ENCODE measurements at regions not wholly inside any gene's neighbourhood (a gene's known extent, or its start where the extent isn't known, plus 50 kb on each side); places are given as distances from the start of the nearest gene placed in this dataset.
"Not testable (repeated sequence)": the region's sequence is repeated elsewhere in the genome, so short reads cannot be mapped to it uniquely, and the experiment has no call there.

- TF ChIP-seq TAF1 (IDR thresholded peaks at IDR 0.05; ENCODE audit: low read depth) = no peak
- no peak for TF ChIP-seq MXI1 (conservative IDR thresholded peaks at IDR 0.05; ENCODE audit: poor library complexity, severe bottlenecking)
- TF ChIP-seq, protein P1, sequence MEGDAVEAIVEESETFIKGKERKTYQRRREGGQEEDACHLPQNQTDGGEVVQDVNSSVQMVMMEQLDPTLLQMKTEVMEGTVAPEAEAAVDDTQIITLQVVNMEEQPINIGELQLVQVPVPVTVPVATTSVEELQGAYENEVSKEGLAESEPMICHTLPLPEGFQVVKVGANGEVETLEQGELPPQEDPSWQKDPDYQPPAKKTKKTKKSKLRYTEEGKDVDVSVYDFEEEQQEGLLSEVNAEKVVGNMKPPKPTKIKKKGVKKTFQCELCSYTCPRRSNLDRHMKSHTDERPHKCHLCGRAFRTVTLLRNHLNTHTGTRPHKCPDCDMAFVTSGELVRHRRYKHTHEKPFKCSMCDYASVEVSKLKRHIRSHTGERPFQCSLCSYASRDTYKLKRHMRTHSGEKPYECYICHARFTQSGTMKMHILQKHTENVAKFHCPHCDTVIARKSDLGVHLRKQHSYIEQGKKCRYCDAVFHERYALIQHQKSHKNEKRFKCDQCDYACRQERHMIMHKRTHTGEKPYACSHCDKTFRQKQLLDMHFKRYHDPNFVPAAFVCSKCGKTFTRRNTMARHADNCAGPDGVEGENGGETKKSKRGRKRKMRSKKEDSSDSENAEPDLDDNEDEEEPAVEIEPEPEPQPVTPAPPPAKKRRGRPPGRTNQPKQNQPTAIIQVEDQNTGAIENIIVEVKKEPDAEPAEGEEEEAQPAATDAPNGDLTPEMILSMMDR (IDR thresholded peaks at IDR 0.05; ENCODE audit: poor library complexity, severe bottlenecking) = no peak
- TF ChIP-seq RAD21 (conservative IDR thresholded peaks at IDR 0.05) = no peak
- TF ChIP-seq SMC3 (conservative IDR thresholded peaks at IDR 0.05; ENCODE audit: poor library complexity) = no peak
- TF ChIP-seq EP300 (conservative IDR thresholded peaks at IDR 0.05; ENCODE audit: poor library complexity, severe bottlenecking) = no peak
- TF ChIP-seq EZH2 (IDR thresholded peaks at IDR 0.05; ENCODE audit: borderline replicate concordance, insufficient read depth, low read length, poor library complexity, severe bottlenecking) = no peak
- TF ChIP-seq POLR2AphosphoS5 (IDR thresholded peaks at IDR 0.05) = no peak
- H4K20me1 ChIP-seq (ENCODE audit: insufficient read depth) = no peaks in the 10 kb centered on the region
- H3K4me2 ChIP-seq (ENCODE audit: low read length) = no peak overlapping the region
- no peaks in the 10 kb centered on the region for H3K79me2 ChIP-seq (replicated peaks; ENCODE audit: insufficient read depth, low read length)
- no peaks in the 10 kb centered on the region for H3K9me3 ChIP-seq (ENCODE audit: low read length)
- no peaks in the 10 kb centered on the region for H3K36me3 ChIP-seq (ENCODE audit: insufficient read depth, low read length)
- no peak overlapping the region for H3K4me3 ChIP-seq (ENCODE audit: low read length)
- no peaks in the 10 kb centered on the region for H3F3A ChIP-seq (ENCODE audit: insufficient read depth, low read length, poor library complexity, severe bottlenecking)
- H2AFZ ChIP-seq (ENCODE audit: low read depth, low read length) = no peak overlapping the region
- no peaks in the 10 kb centered on the region for H3K9me2 ChIP-seq (ENCODE audit: insufficient read depth, low read length)
- H3K9ac ChIP-seq (ENCODE audit: low read length) = no peak overlapping the region
- H3K27ac ChIP-seq (ENCODE audit: low read length) = no peak overlapping the region
- H3K27me3 ChIP-seq (ENCODE audit: insufficient read depth, low read depth, low read length) = no peaks in the 10 kb centered on the region
These were observed 174.9 kb upstream of the BANK1 start for GRCh38 chr4:101615652-101616051.

DNA sequence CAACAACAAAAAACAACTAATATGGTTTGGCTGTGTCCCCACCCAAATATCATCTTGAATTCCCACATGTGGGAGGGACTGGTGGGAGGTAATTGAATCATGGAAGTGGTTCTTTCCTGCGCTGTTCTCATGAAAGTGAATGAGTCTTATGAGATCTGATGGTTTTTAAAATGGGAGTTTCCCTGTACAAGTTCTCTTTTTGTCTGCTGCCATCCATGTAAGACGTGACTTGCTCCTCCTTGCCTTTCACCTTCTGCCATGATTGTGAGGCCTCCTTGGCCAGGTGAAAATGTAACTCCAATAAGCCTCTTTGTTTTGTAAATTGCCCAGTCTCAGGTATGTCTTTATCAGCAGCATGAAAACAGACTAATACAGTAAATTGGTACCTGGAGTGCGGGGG, 183.5 kb upstream of the BANK1 start:
- H3K27me3 ChIP-seq (ENCODE audit: insufficient read depth, low read depth, low read length); H3K9me3 ChIP-seq (ENCODE audit: low read length); H3F3A ChIP-seq (ENCODE audit: insufficient read depth, low read length, poor library complexity, severe bottlenecking); H4K20me1 ChIP-seq (ENCODE audit: insufficient read depth); H3K9ac ChIP-seq (ENCODE audit: low read length); H3K9me2 ChIP-seq (ENCODE audit: insufficient read depth, low read length); H3K4me3 ChIP-seq (ENCODE audit: low read length); H3K27ac ChIP-seq (ENCODE audit: low read length); H3K36me3 ChIP-seq (ENCODE audit: insufficient read depth, low read length); H2AFZ ChIP-seq (ENCODE audit: low read depth, low read length); H3K79me2 ChIP-seq (replicated peaks; ENCODE audit: insufficient read depth, low read length); H3K4me2 ChIP-seq (ENCODE audit: low read length): not testable (repeated sequence)

DNA sequence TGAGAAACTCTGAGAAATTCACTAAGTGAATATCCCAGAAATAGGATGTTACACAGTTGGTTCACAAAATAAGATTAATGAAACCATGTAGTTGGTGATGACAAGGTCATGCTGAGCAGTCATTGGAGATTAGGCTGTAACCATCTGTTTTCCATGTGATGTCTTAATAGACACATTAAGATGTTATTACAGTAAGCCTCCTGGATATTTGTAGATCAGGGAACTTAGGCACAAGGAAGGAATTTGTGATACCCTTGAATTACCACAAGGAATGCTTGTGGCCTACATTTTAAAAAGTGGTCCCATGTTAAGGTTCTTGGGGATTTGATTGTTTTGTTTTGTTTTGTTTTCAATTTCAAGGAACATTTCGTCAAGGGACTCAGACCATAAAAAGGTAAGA, 185.6 kb upstream of the BANK1 start:
- H3K9me3 ChIP-seq (ENCODE audit: low read length) = no peaks in the 10 kb centered on the region

More for the DNA sequence above, 185.6 kb upstream of the BANK1 start:
- Histone ChIP-seq H3K27me3 (ENCODE audit: insufficient read depth, low read depth, low read length) (no peaks in the 10 kb centered on the region), H2AFZ (ENCODE audit: low read depth, low read length) (no peak overlapping the region), H3K36me3 (ENCODE audit: insufficient read depth, low read length) (no peaks in the 10 kb centered on the region), H4K20me1 (ENCODE audit: insufficient read depth) (no peaks in the 10 kb centered on the region), H3F3A (ENCODE audit: insufficient read depth, low read length, poor library complexity, severe bottlenecking) (no peaks in the 10 kb centered on the region), H3K4me2 (ENCODE audit: low read length) (no peak overlapping the region), H3K79me2 (replicated peaks; ENCODE audit: insufficient read depth, low read length) (no peaks in the 10 kb centered on the region), H3K9me2 (ENCODE audit: insufficient read depth, low read length) (no peaks in the 10 kb centered on the region), H3K9ac (ENCODE audit: low read length) (no peak overlapping the region), H3K4me3 (ENCODE audit: low read length) (no peak overlapping the region), H3K27ac (ENCODE audit: low read length) (no peak overlapping the region)
- TF ChIP-seq RAD21 (conservative IDR thresholded peaks at IDR 0.05) (no peak), EP300 (conservative IDR thresholded peaks at IDR 0.05; ENCODE audit: poor library complexity, severe bottlenecking) (no peak), TAF1 (IDR thresholded peaks at IDR 0.05; ENCODE audit: low read depth) (no peak), POLR2AphosphoS5 (IDR thresholded peaks at IDR 0.05) (no peak)
- TF ChIP-seq, protein P1 (IDR thresholded peaks at IDR 0.05; ENCODE audit: poor library complexity, severe bottlenecking) = no peak
